ENCODE measurements at regions not wholly inside any gene's neighbourhood (a gene's known extent, or its start where the extent isn't known, plus 50 kb on each side); places are given as distances from the start of the nearest gene placed in this dataset.

GRCh38 chr12:97642911-97643310, 180.3 kb downstream of the RMST start:
- H3K79me2 ChIP-seq (ENCODE audit: low read length), result no peaks in the 10 kb centered on the region
- H3K36me3 ChIP-seq (replicated peaks; ENCODE audit: insufficient read depth, low read length), result no peaks in the 10 kb centered on the region
- no peaks in the 10 kb centered on the region for H3K4me1 ChIP-seq (ENCODE audit: low read length)
- H4K20me1 ChIP-seq (ENCODE audit: insufficient read depth, low read length), result no peaks in the 10 kb centered on the region
- no peaks in the 10 kb centered on the region for H3F3A ChIP-seq (ENCODE audit: insufficient read depth, low read length)
- H3K9ac ChIP-seq (ENCODE audit: low read length), result no peak overlapping the region
- no peaks in the 10 kb centered on the region for H3K27me3 ChIP-seq (replicated peaks; ENCODE audit: insufficient read depth, low read length)
- H3K4me2 ChIP-seq (ENCODE audit: low read depth, low read length), result no peak overlapping the region
- H3K9me2 ChIP-seq (replicated peaks; ENCODE audit: insufficient read depth, low read length), result no peaks in the 10 kb centered on the region
- H3K27ac ChIP-seq (ENCODE audit: low read length), result no peak overlapping the region
- no peak for TF ChIP-seq EZH2 (optimal IDR thresholded peaks at IDR 0.05; ENCODE audit: low read depth, low read length)
- no peak overlapping the region for H3K4me3 ChIP-seq (ENCODE audit: low read length)
- no peak for DNase-seq
- H3K9me3 ChIP-seq (replicated peaks; ENCODE audit: insufficient read depth, low read length), result no peaks in the 10 kb centered on the region
- H2AFZ ChIP-seq (ENCODE audit: low read length), result no peak overlapping the region

DNA sequence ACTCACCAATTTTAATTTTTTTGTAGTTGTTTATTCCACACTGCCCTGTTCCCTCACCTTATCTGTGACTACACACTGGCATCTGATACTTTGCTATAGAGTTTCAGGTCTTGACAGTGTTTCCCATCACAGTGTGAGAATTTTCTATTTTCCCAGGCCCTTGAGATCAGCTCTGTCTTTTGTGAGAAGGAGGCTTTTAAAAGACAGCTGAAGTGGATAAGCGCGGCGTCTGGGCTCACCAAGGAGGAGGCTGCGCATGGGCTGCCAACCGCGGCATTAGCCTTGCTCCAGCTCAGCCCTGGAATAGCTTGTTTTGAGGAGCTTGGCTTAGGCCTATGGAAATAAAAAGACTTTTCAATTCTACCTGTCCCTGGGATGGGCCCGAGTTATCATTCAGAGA, 181.3 kb downstream of the RMST start:
- TF ChIP-seq EZH2phosphoT487 (IDR thresholded peaks at IDR 0.05; ENCODE audit: low read length) (no peak), EZH2 (optimal IDR thresholded peaks at IDR 0.05; ENCODE audit: low read depth, low read length) (no peak), CTCF (IDR thresholded peaks at IDR 0.05; ENCODE audit: low read length) (no peak)
- H2AFZ ChIP-seq (ENCODE audit: low read length), result no peak overlapping the region
- no peaks in the 10 kb centered on the region for H3K79me2 ChIP-seq (ENCODE audit: low read length)
- no peak for DNase-seq
- H3K9me3 ChIP-seq (replicated peaks; ENCODE audit: insufficient read depth, low read length), result no peaks in the 10 kb centered on the region
- no peak overlapping the region for H3K4me3 ChIP-seq (ENCODE audit: low read length)
- H3K4me2 ChIP-seq (ENCODE audit: low read depth, low read length), result no peak overlapping the region
- H3K36me3 ChIP-seq (replicated peaks; ENCODE audit: insufficient read depth, low read length), result no peaks in the 10 kb centered on the region
- no peaks in the 10 kb centered on the region for H3K27me3 ChIP-seq (replicated peaks; ENCODE audit: insufficient read depth, low read length)
- H3F3A ChIP-seq (ENCODE audit: insufficient read depth, low read length), result no peaks in the 10 kb centered on the region
- H3K4me1 ChIP-seq (ENCODE audit: low read length), result no peaks in the 10 kb centered on the region
- no peak overlapping the region for H3K9ac ChIP-seq (ENCODE audit: low read length)
- H4K20me1 ChIP-seq (ENCODE audit: insufficient read depth, low read length), result no peaks in the 10 kb centered on the region
- H3K9me2 ChIP-seq (replicated peaks; ENCODE audit: insufficient read depth, low read length), result no peaks in the 10 kb centered on the region
- H3K27ac ChIP-seq (ENCODE audit: low read length), result no peak overlapping the region

DNA sequence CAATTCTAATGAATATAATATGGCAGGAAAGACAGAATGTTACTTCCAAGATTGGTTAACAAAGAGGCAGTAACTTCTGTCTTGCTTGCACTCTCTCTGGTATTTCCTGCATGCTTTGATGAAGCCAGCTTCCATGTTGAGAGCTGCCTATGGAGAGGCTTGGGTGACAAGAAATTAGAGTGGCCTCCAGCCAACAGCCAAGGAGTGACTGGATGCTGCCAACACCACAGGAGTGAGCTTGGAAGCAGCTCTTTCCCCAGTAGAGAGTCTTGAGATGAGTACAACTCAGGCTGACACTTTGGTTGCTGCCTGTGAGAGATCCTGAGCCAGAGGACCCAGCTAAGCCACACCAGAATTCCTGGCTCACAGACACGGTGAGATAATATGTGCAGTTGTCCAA, 183.1 kb downstream of the RMST start:
- no peak overlapping the region for H3K4me3 ChIP-seq (ENCODE audit: low read length)
- no peak overlapping the region for H2AFZ ChIP-seq (ENCODE audit: low read length)
- no peaks in the 10 kb centered on the region for H3K27me3 ChIP-seq (replicated peaks; ENCODE audit: insufficient read depth, low read length)
- H4K20me1 ChIP-seq (ENCODE audit: insufficient read depth, low read length), result no peaks in the 10 kb centered on the region
- H3F3A ChIP-seq (ENCODE audit: insufficient read depth, low read length), result no peaks in the 10 kb centered on the region
- H3K36me3 ChIP-seq (replicated peaks; ENCODE audit: insufficient read depth, low read length), result no peaks in the 10 kb centered on the region
- H3K9ac ChIP-seq (ENCODE audit: low read length), result no peak overlapping the region
- no peaks in the 10 kb centered on the region for H3K4me1 ChIP-seq (ENCODE audit: low read length)
- no peak for DNase-seq
- no peak overlapping the region for H3K4me2 ChIP-seq (ENCODE audit: low read depth, low read length)
- no peaks in the 10 kb centered on the region for H3K9me2 ChIP-seq (replicated peaks; ENCODE audit: insufficient read depth, low read length)
- no peaks in the 10 kb centered on the region for H3K79me2 ChIP-seq (ENCODE audit: low read length)
- H3K27ac ChIP-seq (ENCODE audit: low read length), result no peak overlapping the region
- no peak for TF ChIP-seq EZH2 (optimal IDR thresholded peaks at IDR 0.05; ENCODE audit: low read depth, low read length)
- no peak for TF ChIP-seq EZH2phosphoT487 (IDR thresholded peaks at IDR 0.05; ENCODE audit: low read length)
- no peak for TF ChIP-seq CTCF (IDR thresholded peaks at IDR 0.05; ENCODE audit: low read length)
- H3K9me3 ChIP-seq (replicated peaks; ENCODE audit: insufficient read depth, low read length), result no peaks in the 10 kb centered on the region

DNA sequence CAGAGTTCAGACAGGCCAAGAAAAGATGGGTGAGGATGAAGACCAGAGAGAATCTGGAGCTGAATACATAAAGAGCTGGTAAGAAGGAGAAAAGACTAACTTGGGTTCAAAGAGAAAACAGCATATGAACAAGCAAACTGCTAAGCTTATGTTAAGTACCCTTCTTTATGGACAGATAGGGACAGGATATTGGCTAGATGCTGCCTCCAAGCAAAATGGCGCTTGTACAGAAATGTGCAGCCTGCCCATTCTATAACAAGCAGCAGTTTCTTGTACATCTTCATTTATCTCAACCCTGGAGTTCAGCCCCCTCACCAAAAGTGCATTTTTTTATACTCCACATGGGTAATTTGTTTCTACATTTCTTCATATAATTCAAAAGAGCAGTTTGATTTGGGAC, 184.5 kb downstream of the RMST start:
- no peaks in the 10 kb centered on the region for H3K9me3 ChIP-seq (replicated peaks; ENCODE audit: insufficient read depth, low read length)
- H3K79me2 ChIP-seq (ENCODE audit: low read length), result no peaks in the 10 kb centered on the region
- H3K27me3 ChIP-seq (replicated peaks; ENCODE audit: insufficient read depth, low read length), result no peaks in the 10 kb centered on the region
- no peak overlapping the region for H3K4me3 ChIP-seq (ENCODE audit: low read length)
- no peak overlapping the region for H3K27ac ChIP-seq (ENCODE audit: low read length)
- H3K4me2 ChIP-seq (ENCODE audit: low read depth, low read length), result no peak overlapping the region
- no peak for DNase-seq
- H3K9ac ChIP-seq (ENCODE audit: low read length), result no peak overlapping the region
- no peaks in the 10 kb centered on the region for H3K36me3 ChIP-seq (replicated peaks; ENCODE audit: insufficient read depth, low read length)
- H4K20me1 ChIP-seq (ENCODE audit: insufficient read depth, low read length), result no peaks in the 10 kb centered on the region
- H2AFZ ChIP-seq (ENCODE audit: low read length), result no peak overlapping the region
- no peaks in the 10 kb centered on the region for H3K4me1 ChIP-seq (ENCODE audit: low read length)
- H3K9me2 ChIP-seq (replicated peaks; ENCODE audit: insufficient read depth, low read length), result no peaks in the 10 kb centered on the region
- H3F3A ChIP-seq (ENCODE audit: insufficient read depth, low read length), result no peaks in the 10 kb centered on the region
- TF ChIP-seq EZH2phosphoT487 (IDR thresholded peaks at IDR 0.05; ENCODE audit: low read length), result no peak
- no peak for TF ChIP-seq EZH2 (optimal IDR thresholded peaks at IDR 0.05; ENCODE audit: low read depth, low read length)
- TF ChIP-seq CTCF (IDR thresholded peaks at IDR 0.05; ENCODE audit: low read length), result no peak
